ENCODE measurements at regions not wholly inside any gene's neighbourhood (a gene's known extent, or its start where the extent isn't known, plus 50 kb on each side); places are given as distances from the start of the nearest gene placed in this dataset.
"Not testable (repeated sequence)": the region's sequence is repeated elsewhere in the genome, so short reads cannot be mapped to it uniquely, and the experiment has no call there.

DNA sequence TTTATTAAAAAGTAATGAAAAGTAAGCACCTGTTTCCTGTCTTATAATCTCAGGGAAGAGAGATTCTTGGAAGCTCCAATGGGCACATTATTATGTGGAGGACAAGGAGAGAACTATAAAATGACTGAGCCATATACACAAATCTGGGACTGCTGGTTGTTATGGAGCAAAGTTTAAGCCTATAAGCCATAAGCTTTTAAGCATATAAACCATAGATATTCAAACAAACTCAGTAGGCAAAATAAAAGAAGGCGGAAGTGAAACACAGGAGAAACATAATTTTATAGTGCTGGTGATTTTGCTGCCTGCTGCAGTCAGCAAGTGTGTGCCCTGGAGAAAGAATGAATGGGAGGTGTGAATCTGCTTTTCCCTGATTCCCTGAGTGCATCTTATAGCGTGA, 274.4 kb downstream of the KIF20B start:
- no peaks in the 10 kb centered on the region for H3K9me3 ChIP-seq
- intact Hi-C loops (cut with DNase I): no loop called here
- no peak for TF ChIP-seq CTCF (IDR thresholded peaks at IDR 0.05)
- no peak for ATAC-seq
- DNase-seq: no peak
- H3K4me3 ChIP-seq: no peak overlapping the region
- no peaks in the 10 kb centered on the region for H3K27me3 ChIP-seq
- H3K36me3 ChIP-seq: no peaks in the 10 kb centered on the region
- no peaks in the 10 kb centered on the region for H3K4me1 ChIP-seq
- no peak overlapping the region for H3K27ac ChIP-seq

DNA sequence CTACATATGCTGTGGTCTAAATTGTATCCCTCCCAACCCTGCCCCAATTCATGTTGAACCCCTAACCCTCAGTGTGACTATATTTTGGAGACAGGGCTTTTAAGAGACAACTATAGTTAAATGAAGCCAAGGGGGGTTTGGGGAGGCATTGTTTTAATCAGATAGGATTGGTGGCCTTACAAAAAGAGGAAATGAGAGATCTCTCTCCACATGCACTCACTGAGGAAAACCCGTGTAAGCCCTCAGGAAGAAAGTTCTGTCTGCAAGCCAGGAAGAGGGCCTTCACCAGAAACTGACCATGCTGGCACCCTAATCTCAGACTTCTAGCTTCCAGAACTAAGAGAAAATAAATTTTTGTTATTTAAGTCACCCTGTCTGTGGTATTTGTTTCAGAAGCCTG, 276.7 kb downstream of the KIF20B start:
- no peaks in the 10 kb centered on the region for H3K9me3 ChIP-seq
- no peak for TF ChIP-seq CTCF (IDR thresholded peaks at IDR 0.05)
- ATAC-seq (no peak), DNase-seq (no peak)
- no peaks in the 10 kb centered on the region for H3K27me3 ChIP-seq
- intact Hi-C loops (cut with DNase I): no loop called here
- H3K4me1 ChIP-seq: no peaks in the 10 kb centered on the region
- H3K36me3 ChIP-seq: no peaks in the 10 kb centered on the region
- H3K27ac ChIP-seq: no peak overlapping the region
- H3K4me3 ChIP-seq: no peak overlapping the region

DNA sequence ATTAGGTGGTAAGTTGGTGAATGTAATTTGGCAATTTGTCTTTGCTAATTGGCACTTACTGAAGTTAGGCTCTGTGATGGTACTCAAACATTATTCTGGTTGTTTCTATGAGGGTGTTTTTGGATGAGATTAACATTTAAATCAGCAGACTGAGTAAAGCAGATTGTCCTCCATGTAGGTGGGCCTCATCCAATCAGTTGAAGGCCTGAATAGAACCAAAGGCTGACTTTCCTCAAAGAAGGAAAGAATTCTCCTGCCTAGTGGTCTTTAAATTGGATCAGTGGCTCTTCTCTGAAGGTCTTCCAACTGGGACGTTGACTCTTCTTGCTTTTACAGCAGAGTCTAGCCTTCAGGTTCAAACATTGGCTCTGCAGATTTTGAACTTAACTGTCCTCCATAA, 278.3 kb downstream of the KIF20B start:
- ATAC-seq (no peak), DNase-seq (no peak)
- Histone ChIP-seq H3K4me3 (no peak overlapping the region), H3K4me1 (no peaks in the 10 kb centered on the region), H3K27me3 (no peaks in the 10 kb centered on the region), H3K9me3 (no peaks in the 10 kb centered on the region), H3K27ac (no peak overlapping the region), H3K36me3 (no peaks in the 10 kb centered on the region)
- TF ChIP-seq CTCF (IDR thresholded peaks at IDR 0.05): no peak
- intact Hi-C loops (cut with DNase I): no loop called here

DNA sequence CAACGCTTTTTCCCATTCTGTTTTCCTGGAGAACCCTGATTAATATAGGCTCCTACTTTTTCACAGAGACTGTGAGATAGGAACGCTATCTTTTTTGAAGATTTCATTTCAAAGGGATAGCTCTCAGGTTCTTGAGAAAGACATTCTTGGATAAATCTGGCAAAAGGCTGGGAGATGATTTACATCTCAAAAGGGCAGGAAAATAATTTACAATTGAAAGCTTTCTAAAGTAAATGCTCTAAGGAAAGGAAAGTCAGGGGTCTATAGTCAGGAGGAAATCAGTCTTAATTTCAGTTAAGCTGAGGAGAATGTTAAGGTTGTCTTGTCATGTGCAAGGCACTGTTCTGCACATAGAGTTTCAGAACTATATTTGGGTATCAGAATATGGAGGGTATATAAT, 278.8 kb downstream of the KIF20B start:
- intact Hi-C loops (cut with DNase I): no loop called here
- H3K9me3 ChIP-seq: no peaks in the 10 kb centered on the region
- no peaks in the 10 kb centered on the region for H3K4me1 ChIP-seq
- DNase-seq (no peak), ATAC-seq (no peak)
- no peak overlapping the region for H3K27ac ChIP-seq
- H3K27me3 ChIP-seq: no peaks in the 10 kb centered on the region
- no peak overlapping the region for H3K4me3 ChIP-seq
- no peaks in the 10 kb centered on the region for H3K36me3 ChIP-seq
- TF ChIP-seq CTCF (IDR thresholded peaks at IDR 0.05): no peak

- Histone ChIP-seq H3K27me3 (no peaks in the 10 kb centered on the region), H3K4me3 (no peak overlapping the region), H3K36me3 (no peaks in the 10 kb centered on the region), H3K4me1 (no peaks in the 10 kb centered on the region), H3K9me3 (no peaks in the 10 kb centered on the region), H3K27ac (no peak overlapping the region)
- DNase-seq (no peak), ATAC-seq (no peak)
- intact Hi-C loops (cut with DNase I): no loop called here
- no peak for TF ChIP-seq CTCF (IDR thresholded peaks at IDR 0.05)
Observed at GRCh38 chr10:89981891-89982290, 280.5 kb downstream of the KIF20B start.

- Histone ChIP-seq H3K9me3 (no peaks in the 10 kb centered on the region), H3K36me3 (no peaks in the 10 kb centered on the region), H3K4me1 (no peaks in the 10 kb centered on the region), H3K27ac (no peak overlapping the region), H3K27me3 (no peaks in the 10 kb centered on the region), H3K4me3 (no peak overlapping the region)
- no peak for ATAC-seq
- intact Hi-C loops (cut with DNase I): no loop called here
- no peak for DNase-seq
- TF ChIP-seq CTCF (IDR thresholded peaks at IDR 0.05): no peak
Observed at GRCh38 chr10:89985446-89985845, 284.1 kb downstream of the KIF20B start.

GRCh38 chr10:89988361-89988760, 287.0 kb downstream of the KIF20B start:
- intact Hi-C loops (cut with DNase I); H3K36me3 ChIP-seq; H3K9me3 ChIP-seq; H3K4me1 ChIP-seq; H3K27ac ChIP-seq; DNase-seq; H3K27me3 ChIP-seq; ATAC-seq; H3K4me3 ChIP-seq: not testable (repeated sequence)
